WTC11 (cell line): ENCODE measurements at regions not wholly inside any gene's neighbourhood (a gene's known extent, or its start where the extent isn't known, plus 50 kb on each side); places are given as distances from the start of the nearest gene placed in this dataset.

ENCODE experiments used
- ATF6 ChIP-seq: sonication (generic); formaldehyde crosslinking; IDR thresholded peaks from 2 replicates; pipeline ENCODE4 v1.8.1; 2023; ENCODE audit warnings: mild to moderate bottlenecking, missing genetic modification reagents
- CTCF ChIP-seq: fragments of 200-600 bp; IDR thresholded peaks from 2 replicates; pipeline ENCODE4 v1.8.0; 2022; ENCODE audit warnings: antibody characterized with exemption
- FOXK1 ChIP-seq: sonication (generic); formaldehyde crosslinking; IDR thresholded peaks from 2 replicates; pipeline ENCODE4 v1.8.0; 2022; ENCODE audit warnings: mild to moderate bottlenecking, moderate library complexity, missing genetic modification reagents
- IRF1 ChIP-seq: sonication (generic); formaldehyde crosslinking; IDR thresholded peaks from 2 replicates; pipeline ENCODE4 v1.8.0; 2023; ENCODE audit warnings: missing genetic modification reagents
- TF ChIP-seq, protein P1 (sequence below): sonication (generic); formaldehyde crosslinking; IDR thresholded peaks from 2 replicates; pipeline ENCODE4 v1.8.1; 2023; ENCODE audit warnings: mild to moderate bottlenecking, moderate library complexity, missing genetic modification reagents

DNA sequence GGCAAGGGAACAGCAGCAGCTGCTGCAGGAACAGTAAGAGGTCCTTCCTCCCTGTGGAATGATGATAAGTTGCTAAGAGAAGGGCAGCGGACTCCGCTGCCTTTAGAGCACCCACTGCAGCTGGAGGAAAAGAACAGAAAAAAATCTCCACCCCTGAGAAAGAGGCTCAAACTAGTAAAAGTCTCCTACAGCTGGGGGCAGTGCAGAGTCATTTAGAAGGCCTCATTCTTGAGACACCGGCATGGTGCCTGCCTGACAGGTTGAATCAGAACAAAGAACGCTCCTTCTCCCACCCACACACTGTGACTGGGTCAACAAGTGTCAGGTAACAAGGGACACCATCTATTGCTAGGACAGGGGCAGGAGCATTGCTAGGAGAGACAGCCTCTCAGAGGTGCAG lies 188.4 kb downstream of the ABHD5 start:
- peak; percentile 28 for TF ChIP-seq CTCF
- no peak for TF ChIP-seq ATF6 (CRISPR knock-in tag)
- no peak for TF ChIP-seq IRF1 (CRISPR knock-in tag)
- TF ChIP-seq, protein P1, sequence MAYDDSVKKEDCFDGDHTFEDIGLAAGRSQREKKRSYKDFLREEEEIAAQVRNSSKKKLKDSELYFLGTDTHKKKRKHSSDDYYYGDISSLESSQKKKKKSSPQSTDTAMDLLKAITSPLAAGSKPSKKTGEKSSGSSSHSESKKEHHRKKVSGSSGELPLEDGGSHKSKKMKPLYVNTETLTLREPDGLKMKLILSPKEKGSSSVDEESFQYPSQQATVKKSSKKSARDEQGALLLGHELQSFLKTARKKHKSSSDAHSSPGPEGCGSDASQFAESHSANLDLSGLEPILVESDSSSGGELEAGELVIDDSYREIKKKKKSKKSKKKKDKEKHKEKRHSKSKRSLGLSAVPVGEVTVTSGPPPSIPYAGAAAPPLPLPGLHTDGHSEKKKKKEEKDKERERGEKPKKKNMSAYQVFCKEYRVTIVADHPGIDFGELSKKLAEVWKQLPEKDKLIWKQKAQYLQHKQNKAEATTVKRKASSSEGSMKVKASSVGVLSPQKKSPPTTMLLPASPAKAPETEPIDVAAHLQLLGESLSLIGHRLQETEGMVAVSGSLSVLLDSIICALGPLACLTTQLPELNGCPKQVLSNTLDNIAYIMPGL (CRISPR knock-in tag), result no peak
- 0 out of 2 replicates have a peak, but pooled peaks have one; percentile 46 for TF ChIP-seq FOXK1
